HG02588 (cell line): ENCODE measurements at regions not wholly inside any gene's neighbourhood (a gene's known extent, or its start where the extent isn't known, plus 50 kb on each side); places are given as distances from the start of the nearest gene placed in this dataset.
"Not testable (repeated sequence)": the region's sequence is repeated elsewhere in the genome, so short reads cannot be mapped to it uniquely, and the experiment has no call there.

Experiments
- ATAC-seq: cut with Tn5 transposase; IDR thresholded peaks from one replicate; pipeline ENCODE4 v1.9.1; 2021; ENCODE audit warnings: mild to moderate bottlenecking, moderate library complexity; ENCODE audit not compliant: unreplicated experiment

DNA sequence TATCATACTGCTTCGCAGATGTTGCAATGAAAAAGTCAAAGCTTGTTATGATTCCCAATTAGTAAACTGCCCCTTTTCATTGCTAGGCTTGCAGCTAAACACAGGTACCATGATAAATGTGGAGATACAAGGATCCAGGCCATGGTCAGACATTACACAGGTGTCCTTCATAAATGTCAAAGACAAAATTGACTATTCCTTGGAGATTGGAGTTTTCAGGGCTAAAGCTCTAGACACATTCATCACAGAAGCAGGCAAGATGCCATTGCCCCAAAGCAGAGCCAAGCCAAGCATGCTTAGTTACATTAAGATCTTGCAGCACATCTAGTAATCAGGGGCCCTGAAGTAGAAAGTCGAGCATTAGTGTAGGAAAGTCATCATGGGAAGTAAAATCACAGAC lies 111.3 kb upstream of the INTU start:
- no peak for ATAC-seq

- no peak for ATAC-seq
Observed at GRCh38 chr4:127523369-127523768, 109.4 kb upstream of the INTU start.

DNA sequence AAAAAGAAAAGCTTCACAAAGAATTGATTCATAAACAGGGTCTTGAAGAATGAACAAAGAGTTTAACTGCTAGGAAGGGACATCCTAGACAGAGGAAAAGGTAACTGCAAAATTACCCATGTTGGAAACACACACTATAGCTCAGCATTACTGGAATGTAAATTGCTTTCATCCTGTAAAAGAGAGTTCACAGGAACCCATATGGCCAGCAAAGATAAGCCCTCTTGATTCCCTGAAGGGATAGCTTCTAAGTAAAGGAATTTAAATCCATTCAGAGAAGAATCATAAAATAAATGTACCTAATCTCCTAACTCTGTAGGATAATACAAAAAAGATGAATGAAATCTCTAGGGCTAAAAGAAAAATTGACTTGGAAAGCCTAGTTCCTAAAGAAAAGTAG lies 107.1 kb upstream of the INTU start:
- ATAC-seq = no peak

DNA sequence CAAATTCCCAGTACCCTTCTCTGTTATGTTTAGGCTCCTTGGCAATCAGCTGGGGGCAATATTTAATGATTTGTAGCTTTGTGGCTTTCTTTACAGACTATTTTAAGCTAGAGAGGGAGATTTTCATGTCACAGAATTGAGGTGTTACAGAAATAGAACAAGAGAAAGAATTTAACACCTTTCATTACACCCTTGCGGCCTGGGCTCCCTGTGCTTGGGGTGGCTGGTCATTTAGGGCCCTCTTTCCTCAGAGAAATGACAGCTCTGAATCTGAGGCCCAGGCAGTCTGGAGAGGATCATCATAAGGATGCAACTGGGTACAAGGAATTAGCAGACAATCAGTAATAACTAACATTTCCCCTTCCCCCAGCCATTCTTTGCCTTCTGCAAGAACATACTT lies 104.5 kb upstream of the INTU start:
- ATAC-seq = no peak

GRCh38 chr4:127529879-127530278 lies 102.9 kb upstream of the INTU start:
- not testable (repeated sequence) for ATAC-seq

DNA sequence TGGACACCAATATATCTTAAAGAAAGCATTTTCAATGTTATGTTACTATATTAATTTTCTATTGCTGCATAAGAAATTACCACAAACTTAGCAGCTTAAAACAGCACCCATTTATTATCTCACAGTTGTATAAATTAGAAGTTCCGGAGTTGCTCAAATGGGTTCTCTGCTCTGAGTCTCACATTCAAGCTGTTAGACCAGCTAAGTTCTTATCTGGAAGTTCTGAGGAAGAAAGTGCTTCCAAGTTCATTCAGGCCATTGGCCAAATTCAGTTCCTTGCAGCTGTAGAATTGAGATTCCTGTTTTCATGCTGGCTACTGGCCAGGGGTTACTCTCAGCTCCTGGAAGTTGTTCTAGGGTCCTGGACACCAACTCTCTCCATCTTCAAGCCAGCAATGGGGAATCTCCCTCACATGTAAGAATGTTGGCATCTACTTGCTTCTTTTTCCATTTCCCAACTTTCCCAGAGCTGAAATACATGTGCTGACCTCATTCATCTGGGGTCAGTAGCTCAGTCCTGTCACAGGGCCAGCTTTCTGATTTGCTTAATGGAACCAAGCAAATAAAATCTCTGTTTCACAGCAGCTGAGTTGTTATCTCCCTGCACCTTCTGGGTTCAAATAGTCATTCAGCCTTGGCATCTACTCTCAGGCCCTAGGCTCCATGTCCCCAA lies 99.6 kb upstream of the INTU start:
- no peak for ATAC-seq

DNA sequence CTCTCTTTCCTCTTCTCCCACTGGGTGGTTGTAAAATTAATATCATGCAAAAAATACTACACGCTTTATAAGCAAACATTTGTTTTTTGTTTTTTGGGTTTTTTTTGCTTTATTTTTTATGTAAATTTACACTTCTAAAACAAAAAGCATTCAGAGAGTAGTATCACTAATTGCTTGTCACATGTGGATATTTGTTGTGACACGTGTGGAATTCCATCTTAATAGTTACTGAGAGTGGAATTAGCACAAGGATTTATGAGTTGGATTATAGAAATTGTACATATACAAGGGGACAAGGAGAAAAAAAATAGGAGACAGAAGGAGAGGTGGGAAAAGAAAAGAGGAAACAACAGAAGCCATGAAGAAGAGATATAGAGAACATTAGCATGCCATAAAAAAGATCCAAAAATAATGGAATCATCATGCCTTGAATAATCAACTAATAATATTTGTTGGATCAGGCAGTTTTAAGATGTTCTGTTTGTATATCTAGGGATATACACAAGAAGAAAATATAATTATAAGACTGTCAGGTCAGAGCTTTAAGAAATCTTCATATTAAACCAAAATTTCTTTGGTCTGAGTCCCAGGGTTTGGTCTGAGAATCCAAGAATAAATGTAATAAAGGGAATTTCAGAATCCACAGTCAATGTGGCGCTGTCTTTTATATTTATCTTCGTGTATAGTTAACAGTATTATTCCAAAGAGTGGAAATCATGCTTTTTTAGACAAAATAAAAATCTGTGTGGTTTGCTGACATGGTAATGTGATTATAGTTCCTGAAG lies 98.5 kb upstream of the INTU start:
- no peak for ATAC-seq

DNA sequence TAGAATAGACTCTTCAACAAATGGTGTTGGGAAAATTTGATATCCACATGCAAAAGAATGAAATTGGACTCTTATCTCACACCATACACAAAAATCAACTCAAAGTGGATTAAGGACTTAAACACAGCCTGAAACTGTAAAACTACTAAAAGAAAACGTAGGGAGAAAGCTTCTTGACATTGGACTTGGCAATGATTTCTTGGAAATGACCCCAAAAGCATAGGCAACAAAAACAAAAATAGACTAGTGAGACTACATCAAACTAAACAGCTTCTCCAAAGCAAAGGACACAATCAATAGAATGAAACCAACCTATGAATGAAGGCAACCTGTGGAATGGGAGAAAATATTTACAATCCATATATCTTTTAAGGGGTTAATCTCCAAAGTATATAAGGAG lies 94.7 kb upstream of the INTU start:
- ATAC-seq = no peak

DNA sequence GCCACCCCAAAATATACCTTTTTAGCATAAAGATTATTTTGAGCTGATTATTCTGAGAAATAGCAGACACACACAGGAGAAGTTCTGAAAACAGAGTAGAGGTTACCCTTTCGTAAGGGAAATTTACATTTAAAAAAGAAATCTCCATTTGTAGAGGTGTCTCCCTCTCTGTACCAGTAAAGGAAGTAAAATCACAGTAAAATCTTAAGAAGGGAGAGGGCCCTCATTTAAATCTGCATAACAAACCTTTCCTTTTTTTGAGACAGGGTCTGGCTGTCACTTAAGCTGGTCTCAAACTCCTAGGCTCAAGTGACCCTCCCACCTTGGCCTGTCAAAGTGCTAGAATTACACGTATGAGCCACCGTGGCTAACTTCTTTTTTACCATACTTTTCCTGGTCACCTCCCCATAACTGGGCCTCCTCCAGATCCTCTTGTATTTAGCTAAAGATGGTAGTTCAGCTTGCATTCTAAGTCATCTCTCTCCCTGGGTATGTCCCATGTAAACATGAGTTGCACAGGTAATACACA lies 92.2 kb upstream of the INTU start:
- ATAC-seq = no peak

GRCh38 chr4:127545271-127545670 lies 87.5 kb upstream of the INTU start:
- no peak for ATAC-seq

GRCh38 chr4:127548990-127549925 lies 83.5 kb upstream of the INTU start:
- no peak for ATAC-seq

DNA sequence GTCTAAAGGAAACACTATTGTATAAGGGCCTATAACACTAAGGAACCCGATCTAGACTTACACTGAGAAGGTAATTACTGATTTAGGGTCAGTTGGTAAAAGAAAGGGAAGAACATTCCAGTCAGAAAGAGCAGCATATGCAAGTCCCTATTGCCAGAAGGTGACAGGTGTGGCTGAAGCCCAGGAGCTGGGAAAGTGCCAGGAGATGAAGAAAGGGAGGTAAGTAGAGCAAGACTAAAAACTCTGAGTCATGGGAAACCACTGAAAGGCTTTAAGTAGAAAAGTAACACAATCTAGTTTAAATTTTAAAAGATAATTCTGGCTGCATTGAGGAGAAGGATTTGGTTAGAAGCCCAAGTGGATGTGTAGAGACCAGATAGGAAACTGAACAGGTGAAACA lies 77.7 kb upstream of the INTU start:
- ATAC-seq = no peak

DNA sequence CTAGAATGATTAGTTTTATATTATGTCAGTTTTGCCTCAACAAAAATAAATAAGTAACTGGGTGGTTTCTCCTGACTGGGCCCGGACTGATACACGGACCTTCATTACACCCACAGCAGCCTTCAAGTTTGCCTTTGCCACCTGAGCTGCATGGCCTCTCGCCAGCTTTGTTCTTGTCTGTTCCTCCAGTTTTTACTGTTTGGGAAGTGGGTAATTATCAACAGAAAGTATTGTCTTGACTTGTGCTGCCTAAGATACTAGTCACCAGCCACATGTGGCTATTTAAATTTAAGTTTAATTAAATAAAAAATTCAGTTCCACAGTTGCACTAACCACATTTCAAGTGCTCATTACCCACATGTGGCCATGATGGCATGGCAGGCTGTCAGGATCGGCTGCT lies 74.7 kb upstream of the INTU start:
- ATAC-seq = no peak

DNA sequence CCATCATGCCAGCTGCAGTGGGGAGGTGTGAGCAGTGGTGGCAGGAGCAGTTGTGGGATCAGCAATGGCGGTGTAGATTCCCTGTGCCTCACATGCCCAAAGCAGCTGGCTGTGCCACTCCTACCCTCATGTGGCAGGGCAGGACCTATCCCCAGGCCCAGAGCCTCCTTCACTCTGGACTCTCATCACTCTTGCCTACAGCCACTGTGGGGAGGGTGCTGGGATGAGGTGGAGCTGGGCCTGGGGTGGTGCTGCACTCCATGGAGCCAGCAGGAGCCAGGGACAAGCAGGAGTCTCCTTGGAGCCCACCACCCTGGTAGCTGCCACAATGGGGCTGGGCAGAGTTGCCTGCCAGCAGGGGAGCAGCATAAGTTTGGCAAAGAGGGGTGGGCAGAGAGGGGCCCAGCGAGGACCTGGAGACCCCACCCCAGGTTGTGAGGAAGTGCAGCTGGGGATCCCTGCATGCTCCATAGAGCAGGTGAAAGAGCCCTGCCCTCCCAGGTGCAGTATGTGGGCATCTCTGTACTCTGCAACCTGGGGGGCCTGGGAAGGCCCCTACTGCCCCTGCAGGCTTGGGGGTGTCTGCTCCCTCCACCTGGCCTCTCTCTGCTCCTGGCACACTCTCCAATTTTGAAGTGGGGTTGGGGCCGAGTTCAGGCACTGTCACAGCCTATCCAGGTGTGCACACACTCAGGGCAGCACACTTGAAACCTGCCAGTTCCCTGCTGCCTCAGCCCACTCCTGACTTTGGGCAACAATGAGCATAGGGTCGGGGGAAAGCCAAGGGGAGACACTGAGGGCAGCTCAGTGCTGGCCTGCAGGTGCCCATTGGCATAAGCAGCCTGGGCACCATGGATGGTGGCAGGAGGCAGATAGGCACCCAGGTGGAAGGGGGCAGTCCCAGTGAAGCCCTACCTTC lies 74.0 kb upstream of the INTU start:
- no peak for ATAC-seq

DNA sequence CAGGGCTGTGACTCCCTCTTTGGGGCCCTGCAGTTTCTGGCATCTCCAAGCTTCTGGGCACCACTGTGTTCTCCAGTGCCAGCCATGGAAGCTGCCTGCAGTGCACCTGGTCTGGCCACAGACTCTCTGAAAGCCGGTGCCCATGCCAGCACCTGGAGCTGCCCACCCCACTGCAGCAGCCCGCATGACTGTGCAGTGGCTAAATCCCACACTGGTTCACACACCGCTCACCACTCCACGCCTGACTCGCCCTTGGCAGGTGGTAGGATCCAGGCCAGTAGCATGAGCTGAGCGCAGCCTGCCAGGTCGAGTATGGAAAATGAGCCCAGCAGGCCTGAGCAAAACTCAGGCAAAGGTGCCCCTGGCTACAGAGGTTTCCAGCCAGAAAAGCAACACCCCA lies 72.8 kb upstream of the INTU start:
- ATAC-seq = no peak

GRCh38 chr4:127560755-127561154 lies 72.0 kb upstream of the INTU start:
- ATAC-seq = no peak

GRCh38 chr4:127574643-127575042 lies 58.1 kb upstream of the INTU start:
- ATAC-seq = no peak

GRCh38 chr4:127575888-127576287 lies 56.9 kb upstream of the INTU start:
- no peak for ATAC-seq

DNA sequence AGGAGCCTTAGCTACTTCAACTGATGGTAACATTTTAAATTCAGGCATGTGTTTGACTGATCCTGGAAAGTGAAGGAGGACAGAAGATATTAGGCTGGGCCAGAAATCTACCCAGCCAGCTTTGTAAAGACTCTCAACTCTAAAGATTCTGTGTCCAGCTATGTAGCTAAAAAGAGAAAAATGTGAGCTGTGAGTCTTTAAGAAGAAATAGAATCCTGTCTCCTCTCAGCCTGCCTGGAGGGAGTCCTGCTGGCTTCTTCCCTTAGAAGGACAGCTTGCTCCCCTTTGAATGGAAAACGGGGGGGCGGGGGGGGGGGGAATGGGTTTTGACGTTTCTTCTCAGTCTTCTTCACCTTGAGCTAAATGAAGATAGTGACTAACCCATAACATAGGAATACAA lies 54.3 kb upstream of the INTU start:
- no peak for ATAC-seq

DNA sequence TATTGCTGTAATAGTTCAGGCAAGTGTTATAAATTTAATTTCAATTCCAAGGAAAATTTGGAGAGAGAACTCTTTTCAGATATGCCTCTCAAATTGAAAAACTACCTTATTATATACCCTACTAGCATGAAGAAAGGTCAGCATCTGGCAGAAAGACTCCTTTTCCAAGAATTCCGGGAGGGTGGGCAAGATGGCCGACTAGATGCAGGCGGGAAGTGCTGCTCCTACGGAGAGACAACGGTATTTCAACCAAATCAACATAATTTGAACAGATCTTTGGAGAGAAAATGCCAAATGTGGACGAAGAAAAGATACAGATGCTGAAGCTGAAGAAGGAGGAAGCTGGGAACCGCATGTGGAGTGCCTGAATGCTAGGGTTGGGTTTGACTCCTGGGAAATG lies 53.8 kb upstream of the INTU start:
- no peak for ATAC-seq
